ENCODE measurements at regions not wholly inside any gene's neighbourhood (a gene's known extent, or its start where the extent isn't known, plus 50 kb on each side); places are given as distances from the start of the nearest gene placed in this dataset.

- no peak for TF ChIP-seq CTCF (IDR thresholded peaks at IDR 0.05; ENCODE audit: insufficient read depth, low read length)
- H3K4me3 ChIP-seq (ENCODE audit: low read depth, low read length), result no peak overlapping the region
- no peak for DNase-seq (ENCODE audit: low read depth)
Measured at GRCh38 chr5:5667136-5667554, 244.7 kb downstream of the ICE1 start.

GRCh38 chr5:5666369-5666768 lies 243.9 kb downstream of the ICE1 start:
- no peak overlapping the region for H3K4me3 ChIP-seq (ENCODE audit: low read depth, low read length)
- DNase-seq (ENCODE audit: low read depth), result no peak
- TF ChIP-seq CTCF (IDR thresholded peaks at IDR 0.05; ENCODE audit: insufficient read depth, low read length), result no peak

GRCh38 chr5:5666076-5666365 lies 243.5 kb downstream of the ICE1 start:
- TF ChIP-seq CTCF (IDR thresholded peaks at IDR 0.05; ENCODE audit: insufficient read depth, low read length), result no peak
- H3K4me3 ChIP-seq (ENCODE audit: low read depth, low read length), result no peak overlapping the region
- no peak for DNase-seq (ENCODE audit: low read depth)

GRCh38 chr5:5665225-5666075 lies 243.0 kb downstream of the ICE1 start:
- TF ChIP-seq CTCF (IDR thresholded peaks at IDR 0.05; ENCODE audit: insufficient read depth, low read length), result no peak
- H3K4me3 ChIP-seq (ENCODE audit: low read depth, low read length), result no peak overlapping the region
- DNase-seq (ENCODE audit: low read depth), result no peak

- no peak overlapping the region for H3K4me3 ChIP-seq (ENCODE audit: low read depth, low read length)
- TF ChIP-seq CTCF (IDR thresholded peaks at IDR 0.05; ENCODE audit: insufficient read depth, low read length), result no peak
Measured at GRCh38 chr5:5658889-5659465, 236.5 kb downstream of the ICE1 start.

GRCh38 chr5:5658226-5658625 lies 235.7 kb downstream of the ICE1 start:
- peak; percentile 25 for DNase-seq (ENCODE audit: low read depth)
- no peak for TF ChIP-seq CTCF (IDR thresholded peaks at IDR 0.05; ENCODE audit: insufficient read depth, low read length)

More at GRCh38 chr5:5658889-5659465, 236.5 kb downstream of the ICE1 start:
- no peak for DNase-seq (ENCODE audit: low read depth)

More at GRCh38 chr5:5658226-5658625, 235.7 kb downstream of the ICE1 start:
- no peak overlapping the region for H3K4me3 ChIP-seq (ENCODE audit: low read depth, low read length)
